ENCODE measurements at regions not wholly inside any gene's neighbourhood (a gene's known extent, or its start where the extent isn't known, plus 50 kb on each side); places are given as distances from the start of the nearest gene placed in this dataset.

- TF ChIP-seq YY1 (tag by site-specific recombination; IDR thresholded peaks at IDR 0.05), result no peak
- no peak for TF ChIP-seq ZNF792 (tag by site-specific recombination; IDR thresholded peaks at IDR 0.05)
- no peak for TF ChIP-seq ZNF571 (tag by site-specific recombination; IDR thresholded peaks at IDR 0.05)
- no peak for TF ChIP-seq CTCF (tag by site-specific recombination; IDR thresholded peaks at IDR 0.05)
- TF ChIP-seq ZBTB6 (tag by site-specific recombination; IDR thresholded peaks at IDR 0.05), result no peak
- no peak for TF ChIP-seq ZBTB11 (tag by site-specific recombination; conservative IDR thresholded peaks at IDR 0.05; ENCODE audit: low read depth)
- no peak for TF ChIP-seq ZNF777 (tag by site-specific recombination; IDR thresholded peaks at IDR 0.05; ENCODE audit: borderline replicate concordance)
Observed at GRCh38 chr17:77891602-77892001, 66.9 kb upstream of the TNRC6C start.
